GM15510 (cell line): ENCODE measurements at regions not wholly inside any gene's neighbourhood (a gene's known extent, or its start where the extent isn't known, plus 50 kb on each side); places are given as distances from the start of the nearest gene placed in this dataset.

ENCODE experiments used
- POLR2A ChIP-seq: IDR thresholded peaks from 3 replicates; pipeline ENCODE4 v1.6.1; 2011; ENCODE audit warnings: borderline replicate concordance; ENCODE audit not compliant: insufficient read length; ENCODE audit errors: extremely low read depth

DNA sequence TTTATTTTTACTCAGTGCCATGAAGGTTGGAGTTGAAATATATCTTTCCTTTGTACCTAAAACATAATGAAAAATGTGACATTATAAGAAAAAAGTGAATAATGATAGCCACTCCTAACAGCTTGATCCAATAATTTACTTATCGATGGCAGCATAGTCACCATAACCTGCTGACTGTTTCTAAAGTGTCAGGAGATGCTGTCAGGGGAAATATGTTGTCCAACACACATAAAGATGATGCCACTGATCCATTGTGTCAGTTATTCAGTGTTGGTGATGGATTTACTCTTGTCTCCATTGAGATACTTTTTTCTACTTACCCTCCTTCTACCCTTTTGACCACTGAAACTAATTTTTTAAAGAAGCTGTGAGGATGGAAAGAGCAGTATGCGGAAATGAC is 1006.9 kb upstream of the TMEFF2 start:
- no peak for TF ChIP-seq POLR2A

DNA sequence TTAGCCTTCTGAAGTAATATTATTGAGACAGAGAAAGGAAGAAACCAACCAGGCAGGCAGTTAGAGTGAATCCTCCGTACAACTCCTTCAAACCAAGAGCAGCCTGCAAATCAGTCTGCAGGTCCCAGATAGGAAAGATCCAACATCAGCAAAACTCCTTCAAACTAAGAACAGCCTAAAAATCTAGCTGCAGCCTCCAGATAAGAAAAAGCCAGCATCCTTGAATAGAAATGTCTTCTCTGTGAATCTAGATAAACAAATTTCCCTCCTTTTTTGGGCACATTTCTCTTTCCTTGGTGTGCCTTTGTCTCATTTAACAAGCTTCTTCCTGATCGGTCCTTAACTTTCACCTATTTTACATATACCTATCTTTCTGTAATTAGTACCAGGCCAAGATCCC is 1004.6 kb upstream of the TMEFF2 start:
- TF ChIP-seq POLR2A, result no peak

DNA sequence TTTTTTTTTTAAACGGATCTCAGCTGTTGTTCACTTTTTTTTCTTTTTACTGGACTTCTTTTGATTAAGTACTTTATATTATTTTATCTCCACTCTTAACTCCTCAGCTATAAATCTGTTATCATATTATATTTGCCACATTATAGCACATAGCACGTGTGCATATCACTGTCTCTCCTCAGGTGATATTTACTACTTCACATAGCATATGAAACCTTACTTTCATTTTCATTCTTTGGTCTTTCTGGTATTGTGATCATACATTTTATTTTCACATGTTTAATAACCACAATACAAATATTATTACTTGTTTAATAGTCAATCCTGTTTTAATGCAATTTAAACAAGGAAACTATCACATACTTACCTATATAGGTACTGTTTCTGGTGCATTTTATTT is 993.1 kb upstream of the TMEFF2 start:
- TF ChIP-seq POLR2A, result no peak

DNA sequence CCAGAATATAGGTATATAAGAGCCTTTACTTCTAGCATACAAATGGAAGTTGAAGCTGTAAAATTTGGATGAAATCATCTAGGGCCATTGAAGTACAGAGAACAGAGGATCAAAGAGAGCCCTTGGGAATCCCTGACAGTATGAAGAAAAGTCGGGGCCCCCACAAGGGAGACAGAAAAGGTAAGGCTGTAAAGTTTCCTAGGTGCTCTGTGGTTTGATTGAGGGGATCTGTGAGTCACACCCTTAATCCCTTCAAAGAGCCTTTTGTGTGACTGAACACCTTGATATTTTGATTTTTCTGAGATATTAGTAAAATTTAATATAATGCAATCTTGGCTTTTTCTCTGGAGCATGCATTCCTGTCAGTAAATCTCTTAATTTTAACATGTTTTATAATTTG is 961.7 kb upstream of the TMEFF2 start:
- TF ChIP-seq POLR2A, result no peak

DNA sequence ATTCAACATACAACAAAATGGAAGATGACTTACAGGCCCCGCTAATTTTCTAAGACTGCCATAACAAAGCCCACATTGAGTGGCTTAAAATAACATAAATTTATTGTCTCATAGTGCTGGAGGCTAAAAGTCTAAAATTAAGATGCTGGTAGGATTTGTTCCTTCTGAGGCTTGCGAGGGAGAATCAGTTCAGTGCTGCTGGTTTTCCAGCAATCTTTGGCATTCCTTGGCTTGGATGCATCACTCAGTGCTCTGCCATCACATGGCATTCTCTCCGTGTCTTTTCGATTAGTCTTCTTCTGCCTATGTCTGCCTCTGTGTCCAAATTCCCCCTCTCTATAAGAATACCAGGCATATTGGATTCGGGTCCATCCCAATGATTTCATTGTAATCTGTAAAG is 959.3 kb upstream of the TMEFF2 start:
- TF ChIP-seq POLR2A, result no peak

DNA sequence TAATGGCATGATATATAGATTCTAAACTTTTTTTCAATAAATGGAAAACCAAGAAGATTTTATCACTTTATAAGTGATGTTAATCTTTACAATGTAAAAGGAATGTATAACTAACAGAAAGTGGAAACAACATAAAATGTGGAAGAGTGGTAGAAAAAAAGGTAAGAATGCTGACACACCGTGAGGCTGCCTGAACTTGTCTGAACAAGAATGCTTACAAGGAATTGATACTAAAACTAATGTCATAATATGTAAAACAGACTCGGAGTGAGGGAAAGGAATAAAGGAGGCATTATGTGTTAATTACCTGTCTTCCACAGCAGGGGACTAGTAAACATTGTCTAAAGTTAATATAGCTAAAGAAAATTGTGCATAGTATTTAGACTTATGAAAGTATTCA is 958.8 kb upstream of the TMEFF2 start:
- no peak for TF ChIP-seq POLR2A

DNA sequence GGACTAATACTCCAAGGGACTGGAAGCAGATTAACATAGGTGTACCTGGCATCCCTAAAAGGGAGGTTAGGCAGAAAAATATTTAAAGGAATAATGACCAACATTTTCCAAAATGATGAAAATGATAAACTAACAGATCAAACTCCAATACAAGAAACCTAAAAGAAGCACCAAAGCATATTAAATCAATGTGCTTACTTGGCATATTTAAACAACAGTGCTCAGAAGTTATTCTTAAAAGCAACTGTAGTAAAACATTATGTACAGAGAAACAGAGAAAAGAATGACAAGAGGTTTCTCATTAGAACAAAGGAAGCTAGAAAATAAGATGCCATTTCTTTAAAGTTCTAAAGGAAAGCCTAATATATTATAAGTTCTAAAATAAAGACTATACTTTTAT is 947.3 kb upstream of the TMEFF2 start:
- TF ChIP-seq POLR2A, result no peak

DNA sequence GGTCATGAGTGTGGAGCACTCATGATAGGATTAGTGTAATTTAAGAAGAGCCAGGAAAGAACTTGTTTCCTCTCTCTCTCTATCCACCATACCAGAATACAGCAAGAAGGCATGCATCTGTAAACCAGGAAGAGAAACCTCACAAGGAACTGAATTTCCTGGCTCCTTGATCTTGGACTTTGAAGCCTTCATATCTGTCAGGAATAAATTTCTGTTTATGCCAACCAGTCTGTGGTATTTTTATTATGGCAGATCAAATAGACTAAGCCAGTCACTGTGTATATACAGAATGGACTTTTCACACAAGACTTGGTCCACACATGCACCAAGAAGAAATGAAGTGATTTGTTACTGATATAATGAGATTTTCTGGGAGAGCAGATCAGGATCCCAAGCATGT is 930.1 kb upstream of the TMEFF2 start:
- TF ChIP-seq POLR2A, result no peak

DNA sequence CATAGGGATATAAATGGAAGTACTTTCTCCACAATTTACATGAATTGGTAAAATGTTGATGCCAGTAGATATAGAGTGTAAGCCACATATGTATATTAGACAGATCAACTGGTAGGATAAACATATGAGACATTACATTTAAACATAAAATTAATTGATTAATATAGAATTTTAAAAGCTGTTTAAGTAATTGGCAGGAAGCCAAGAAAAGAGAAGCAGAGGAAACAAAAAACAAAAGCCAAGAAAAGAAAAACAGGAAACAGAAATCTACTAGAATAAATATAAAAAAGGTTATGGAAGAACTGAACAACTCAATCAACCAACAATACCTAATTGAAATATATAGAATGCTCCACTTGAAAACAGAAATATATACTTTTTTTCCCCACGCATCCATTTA is 920.1 kb upstream of the TMEFF2 start:
- no peak for TF ChIP-seq POLR2A

DNA sequence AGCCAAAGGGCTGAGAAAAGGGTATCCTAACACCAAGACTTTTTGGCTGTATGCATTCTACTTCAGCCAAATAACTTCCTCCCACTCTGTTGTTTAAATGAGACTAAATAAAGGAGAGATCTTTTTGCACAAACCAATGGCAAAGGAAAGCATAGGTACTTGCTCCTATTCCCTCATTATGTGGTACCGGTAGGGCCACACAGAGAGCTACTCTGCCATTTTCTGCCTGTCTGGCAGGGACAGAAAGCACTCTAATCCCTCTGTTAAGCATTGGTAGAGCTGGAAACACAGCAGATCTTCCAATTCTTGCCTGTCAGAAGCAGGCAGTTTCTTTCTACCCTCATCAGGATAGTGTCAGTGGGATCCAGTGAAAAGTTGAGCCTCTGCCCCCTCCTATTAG is 918.3 kb upstream of the TMEFF2 start:
- TF ChIP-seq POLR2A, result no peak

DNA sequence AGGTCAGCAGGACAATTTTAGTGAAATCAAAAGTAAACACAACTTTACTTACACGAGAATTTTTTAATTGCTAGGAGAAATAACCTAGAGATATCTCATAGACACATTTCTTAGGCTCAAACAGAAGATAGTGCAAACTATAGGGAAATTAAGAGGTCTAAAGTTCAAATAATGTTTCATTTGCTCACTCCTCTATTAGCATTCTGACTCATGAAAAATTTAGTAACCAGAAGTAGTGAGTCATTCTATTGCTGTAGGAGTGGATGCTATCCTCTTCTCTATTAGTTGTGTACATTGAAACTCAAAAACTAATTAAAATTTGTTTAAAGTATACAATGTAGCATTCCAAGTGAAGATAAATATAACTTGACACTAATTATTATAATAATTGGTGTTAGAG is 908.3 kb upstream of the TMEFF2 start:
- TF ChIP-seq POLR2A, result no peak

DNA sequence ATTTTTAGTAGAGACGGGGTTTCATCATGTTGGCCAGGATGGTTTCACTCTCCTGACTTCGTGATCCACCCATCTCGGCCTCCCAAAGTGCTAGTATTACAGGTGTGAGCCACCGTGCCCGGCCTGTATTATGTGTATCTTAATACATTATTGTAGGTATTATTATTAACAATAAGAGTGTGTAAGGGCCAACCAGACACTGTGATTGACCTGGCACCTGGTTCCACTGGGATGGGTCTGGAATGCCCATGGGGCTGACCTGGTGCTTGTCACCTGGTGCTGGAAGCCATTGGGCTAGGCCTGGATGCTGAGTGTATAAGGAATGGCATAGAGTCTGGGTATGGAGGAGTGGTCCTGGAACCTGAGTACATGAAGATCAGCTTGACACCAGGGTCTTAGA is 906.9 kb upstream of the TMEFF2 start:
- no peak for TF ChIP-seq POLR2A

DNA sequence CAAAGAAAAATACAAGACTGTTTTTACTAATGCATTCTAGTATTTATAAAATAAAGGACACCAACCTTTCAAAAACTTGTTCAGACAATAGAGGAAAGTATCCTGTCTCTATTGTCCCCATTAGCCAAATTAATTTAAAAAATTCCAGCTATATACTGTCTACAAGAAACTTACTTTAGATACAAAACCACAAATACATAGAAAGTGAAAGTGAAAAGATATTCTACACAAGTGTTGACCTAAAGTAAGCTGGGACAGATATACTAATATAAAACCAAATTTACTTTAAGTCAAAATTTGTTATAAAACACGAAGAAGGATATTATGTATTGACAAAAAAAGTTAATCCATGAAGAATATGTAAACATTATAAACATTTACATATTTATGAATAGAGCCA is 893.3 kb upstream of the TMEFF2 start:
- TF ChIP-seq POLR2A, result no peak

DNA sequence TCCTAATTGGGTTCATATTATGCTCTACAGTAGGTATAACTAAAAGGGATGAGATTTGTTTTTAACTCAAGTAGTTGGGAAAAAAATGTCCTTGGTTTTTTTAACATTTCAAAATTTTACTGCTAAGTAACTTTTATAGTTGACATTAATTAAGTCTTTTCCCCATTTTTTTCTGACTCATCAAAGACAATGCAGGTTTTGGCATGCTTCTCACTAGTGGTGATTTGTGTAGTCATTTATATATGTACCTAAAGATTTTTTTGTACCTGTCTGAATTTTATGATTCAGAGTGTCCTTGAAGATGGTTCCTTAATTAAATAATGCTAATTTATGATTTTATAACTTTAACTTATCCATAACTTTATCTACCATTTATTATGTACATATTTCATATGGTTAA is 882.3 kb upstream of the TMEFF2 start:
- no peak for TF ChIP-seq POLR2A

DNA sequence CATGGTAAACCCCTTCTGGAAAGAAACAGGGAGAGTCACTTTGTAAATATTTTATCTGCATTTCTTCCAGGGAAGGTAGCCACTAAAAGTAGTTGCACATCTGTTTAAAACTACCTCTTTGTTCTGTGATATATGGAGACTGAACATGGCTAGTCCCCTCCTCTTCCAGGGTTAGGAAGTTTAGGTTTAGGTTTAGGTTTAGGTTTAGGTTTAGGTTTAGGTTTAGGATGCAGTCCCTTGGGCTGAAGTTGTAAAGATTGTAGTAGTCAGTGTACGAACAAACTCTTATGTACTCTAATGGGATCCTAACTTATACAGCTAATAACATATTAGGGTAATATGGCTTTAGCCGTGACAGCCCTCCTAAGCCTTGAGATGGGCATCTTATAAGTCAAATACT is 880.2 kb upstream of the TMEFF2 start:
- TF ChIP-seq POLR2A, result no peak

DNA sequence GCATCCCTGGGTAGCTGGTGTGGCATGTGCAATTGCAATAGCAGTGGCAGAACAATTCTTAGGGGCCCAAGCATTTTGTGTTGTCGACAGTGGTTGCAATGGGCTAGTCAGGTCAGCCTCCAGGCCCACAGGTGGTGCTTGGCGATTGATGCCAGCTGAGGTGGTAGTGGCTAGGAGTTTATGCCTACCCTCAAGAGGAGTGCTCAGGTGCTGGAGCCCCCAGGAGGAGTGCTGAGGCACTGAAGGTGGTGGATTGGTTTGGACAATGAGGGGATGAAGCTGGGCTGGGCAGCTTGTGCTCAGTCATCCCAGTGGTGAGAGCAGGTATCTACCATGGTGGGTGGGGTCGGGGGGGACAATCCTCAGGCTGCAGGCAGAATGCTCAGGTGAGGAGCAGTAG is 877.9 kb upstream of the TMEFF2 start:
- no peak for TF ChIP-seq POLR2A

DNA sequence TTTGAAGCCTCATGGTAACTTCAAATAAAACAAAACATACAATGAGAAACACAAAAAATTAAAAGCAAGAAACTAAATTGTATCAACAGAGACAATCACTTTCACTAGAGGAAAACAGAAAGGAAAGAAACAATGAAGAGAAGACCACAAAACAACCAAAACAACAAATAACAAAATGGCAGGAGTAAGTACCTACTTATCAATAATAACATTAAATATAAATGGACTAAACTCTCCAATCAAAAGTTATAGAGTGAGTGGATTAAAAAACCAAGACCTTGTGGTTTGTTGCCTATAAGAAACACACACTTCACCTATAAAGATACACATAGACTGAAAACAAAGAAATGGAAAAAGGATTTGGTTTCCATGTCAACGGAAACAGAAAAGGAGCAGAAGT is 830.1 kb upstream of the TMEFF2 start:
- no peak for TF ChIP-seq POLR2A

DNA sequence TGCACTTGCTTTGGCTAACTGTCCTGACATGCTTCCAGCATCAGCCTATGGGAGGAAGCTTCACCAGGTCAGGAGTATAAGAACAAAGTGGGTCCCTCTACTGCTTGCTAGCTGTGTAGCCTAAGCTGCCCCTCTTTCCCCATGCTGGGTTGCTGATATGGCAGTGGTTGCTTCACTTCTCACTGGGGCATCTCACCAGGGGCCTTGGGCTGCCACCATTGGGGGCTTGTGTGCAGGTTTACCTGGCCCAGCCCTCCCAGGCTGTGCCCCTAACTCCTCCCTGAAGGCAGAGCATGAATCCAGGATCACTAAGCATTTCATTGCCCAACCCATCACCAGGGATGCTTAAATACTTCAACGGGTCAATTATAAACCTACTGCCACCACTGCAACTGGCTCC is 817.1 kb upstream of the TMEFF2 start:
- no peak for TF ChIP-seq POLR2A

DNA sequence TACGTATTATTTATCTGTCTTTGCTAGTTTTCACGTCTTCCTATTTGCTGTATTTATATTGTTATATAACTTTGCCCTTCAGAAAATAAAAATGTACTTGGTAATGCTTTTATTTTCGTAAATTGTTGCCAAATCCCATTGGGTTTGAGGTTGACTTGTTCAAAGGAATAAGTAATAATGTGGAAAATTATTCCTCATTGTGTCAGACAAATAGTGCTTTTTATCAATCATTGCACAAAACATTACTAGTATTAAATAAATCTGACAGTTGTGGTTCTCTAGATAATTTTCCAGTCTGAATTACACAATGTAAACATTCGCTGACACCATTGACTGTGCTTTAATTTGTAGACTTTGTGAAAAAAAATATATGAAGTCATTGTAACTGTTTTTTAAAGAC is 798.3 kb upstream of the TMEFF2 start:
- TF ChIP-seq POLR2A, result no peak

DNA sequence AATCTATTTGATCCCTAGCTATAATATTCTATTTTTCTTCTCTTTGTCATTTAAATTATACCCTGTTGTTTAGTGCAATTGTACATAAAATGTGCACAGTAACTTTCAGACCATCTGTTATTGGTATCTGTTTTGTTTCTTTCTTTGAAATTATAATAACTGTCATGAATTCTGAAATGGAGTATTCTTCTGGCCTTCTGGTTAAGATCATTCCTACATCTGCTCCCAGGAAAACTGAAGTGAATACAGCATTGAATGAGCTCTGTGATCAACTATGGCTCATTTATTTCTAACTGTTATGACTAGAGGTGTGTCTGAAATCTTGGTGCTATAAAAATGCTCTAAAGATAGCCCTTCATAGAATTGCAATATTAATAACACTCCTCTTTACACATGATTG is 788.4 kb upstream of the TMEFF2 start:
- no peak for TF ChIP-seq POLR2A
